GM12878 (cell line): ENCODE measurements at regions not wholly inside any gene's neighbourhood (a gene's known extent, or its start where the extent isn't known, plus 50 kb on each side); places are given as distances from the start of the nearest gene placed in this dataset.

ENCODE experiments used
- ATAC-seq: fragments of 200-7000 bp; cut with Tn5 transposase; 3 replicates; pipeline ENCODE4 v1.9.1; 2020; ENCODE audit warnings: mild to moderate bottlenecking, moderate library complexity
- BruUV-seq: library from RNA; stranded (reverse); fragments of 400-500 nt; replicated peaks from 2 replicates; lab custom pipeline; 2021; lab: Mats Ljungman, UMichigan
- CTCF ChIA-PET: fragments of 300-600 bp; sonication (Branson Sonifier 250); formaldehyde crosslinking; extraction: SDS; loops from one replicate; lab custom pipeline; 2021; ENCODE audit warnings: inconsistent platforms; lab: Yijun Ruan, JAX
- POLR2A ChIA-PET: fragments of 350-600 bp; formaldehyde crosslinking; extraction: SDS; loops from one replicate; lab custom pipeline; 2021; ENCODE audit warnings: inconsistent platforms; lab: Charles Lee
- RAD21 ChIA-PET: fragments of 300-600 bp; sonication (Branson Sonifier 250); formaldehyde crosslinking; loops from one replicate; lab custom pipeline; 2023; ENCODE audit warnings: antibody characterized with exemption; ENCODE audit not compliant: unreplicated experiment; lab: Charles Lee
- SMC1A ChIA-PET: fragments of 300-600 bp; sonication (Branson Sonifier 250); formaldehyde crosslinking; loops from one replicate; lab custom pipeline; 2023; ENCODE audit not compliant: unreplicated experiment, uncharacterized antibody; lab: Charles Lee
- DNase-seq: peaks from one replicate; pipeline ENCODE4 v3.0.0-alpha.2; 2011; ENCODE audit warnings: low read depth, low spot score
- FAIRE-seq: peaks from 3 replicates; lab custom pipeline; 2011; peaks lifted over from hg19 to GRCh38; lab: Jason Lieb, UNC
- H2AFZ ChIP-seq: 2 replicates; pipeline ENCODE4 v1.6.0; 2011; ENCODE audit warnings: low read depth, low read length, control low read depth; ENCODE audit not compliant: control insufficient read depth
- H3K27ac ChIP-seq: 2 replicates; pipeline ENCODE4 v1.5.1; 2011; ENCODE audit warnings: control low read depth; ENCODE audit not compliant: control insufficient read depth, insufficient read depth
- H3K27me3 ChIP-seq, 2 experiments: replicated peaks in 1 of 2; 2 replicates each; pipeline versions ENCODE4 v1.6.0 to v1.6.1; 2011; ENCODE audit warnings: low read length in 1 of 2; ENCODE audit not compliant: control insufficient read depth in 2 of 2, insufficient read depth in 2 of 2
- H3K36me3 ChIP-seq, 2 experiments: 2 replicates each; pipeline ENCODE4 v1.5.1; 2011; ENCODE audit warnings: low read length in 1 of 2; ENCODE audit not compliant: control insufficient read depth in 2 of 2, insufficient read depth in 2 of 2
- H3K4me1 ChIP-seq: 2 replicates; pipeline ENCODE4 v1.6.1; 2011; ENCODE audit warnings: mild to moderate bottlenecking, low read length, moderate library complexity, mixed read lengths; ENCODE audit not compliant: control insufficient read depth, insufficient read depth
- H3K4me2 ChIP-seq: 2 replicates; pipeline ENCODE4 v1.6.0; 2011; ENCODE audit warnings: control low read depth; ENCODE audit not compliant: control insufficient read depth, insufficient read depth
- H3K4me3 ChIP-seq: fragments of 200-600 bp; sonication (generic); 2 replicates; pipeline ENCODE4 v1.5.1; 2016
- H3K79me2 ChIP-seq: 2 replicates; pipeline ENCODE4 v1.6.0; 2011; ENCODE audit warnings: low read length; ENCODE audit not compliant: control insufficient read depth, insufficient read depth
- H3K9ac ChIP-seq: 2 replicates; pipeline ENCODE4 v1.8.0; 2011; ENCODE audit warnings: low read length, control low read depth, mixed read lengths; ENCODE audit not compliant: control insufficient read depth, insufficient read depth
- H3K9me3 ChIP-seq: replicated peaks from 3 replicates; pipeline ENCODE4 v1.5.1; 2011; ENCODE audit warnings: mild to moderate bottlenecking, low read length; ENCODE audit not compliant: control insufficient read depth, insufficient read depth
- H4K20me1 ChIP-seq: 2 replicates; pipeline ENCODE4 v1.6.0; 2011; ENCODE audit not compliant: control insufficient read depth, insufficient read depth
- BHLHE40 ChIP-seq, 2 experiments: fragments of 450-650 bp in 1 of 2; IDR thresholded peaks; 2 replicates each; pipeline ENCODE4 v1.6.1; 2011 to 2017; ENCODE audit warnings: low read depth in 2 of 2, borderline replicate concordance in 1 of 2, improper control_type of control experiment in 1 of 2, low read length in 1 of 2, mild to moderate bottlenecking in 1 of 2
- BRCA1 ChIP-seq: IDR thresholded peaks from 2 replicates; pipeline ENCODE4 v1.6.1; 2011; ENCODE audit warnings: low read depth, low read length, improper control_type of control experiment
- CBX3 ChIP-seq: fragments of 200-600 bp; sonication (generic); IDR thresholded peaks from 2 replicates; pipeline ENCODE4 v1.6.1; 2016; ENCODE audit warnings: low read depth, borderline replicate concordance
- FOXM1 ChIP-seq: IDR thresholded peaks from 2 replicates; pipeline ENCODE4 v1.6.1; 2012; ENCODE audit warnings: low read depth, mild to moderate bottlenecking, inconsistent platforms, low read length, moderate library complexity
- IKZF1 ChIP-seq: fragments of 450-650 bp; conservative IDR thresholded peaks from 2 replicates; pipeline ENCODE4 v1.6.1; 2017; ENCODE audit warnings: antibody characterized with exemption, mild to moderate bottlenecking
- KAT2A ChIP-seq: conservative IDR thresholded peaks from 2 replicates; pipeline ENCODE4 v1.6.1; 2011; ENCODE audit warnings: low read depth, low read length; ENCODE audit not compliant: control insufficient read depth
- MEF2A ChIP-seq: IDR thresholded peaks from 2 replicates; pipeline ENCODE4 v1.6.1; 2011; ENCODE audit warnings: low read depth, mild to moderate bottlenecking, low read length, moderate library complexity; ENCODE audit not compliant: insufficient read depth
- MYC ChIP-seq: IDR thresholded peaks from 2 replicates; pipeline ENCODE4 v1.6.1; 2011; ENCODE audit warnings: mild to moderate bottlenecking, low read length, moderate library complexity, inconsistent platforms; ENCODE audit not compliant: insufficient read depth, insufficient replicate concordance, insufficient read length, severe bottlenecking
- NKRF ChIP-seq: fragments of 450-650 bp; conservative IDR thresholded peaks from 2 replicates; pipeline ENCODE4 v1.6.1; 2017; ENCODE audit warnings: mild to moderate bottlenecking, moderate library complexity
- POLR2A ChIP-seq: IDR thresholded peaks from 2 replicates; pipeline ENCODE4 v1.6.1; 2011; ENCODE audit warnings: low read depth, mild to moderate bottlenecking, low read length
- SUZ12 ChIP-seq: fragments of 200-600 bp; sonication (generic); IDR thresholded peaks from one replicate; pipeline ENCODE4 v1.6.1; 2018; ENCODE audit warnings: antibody characterized with exemption, mild to moderate bottlenecking; ENCODE audit not compliant: unreplicated experiment
- TCF12 ChIP-seq: IDR thresholded peaks from 2 replicates; pipeline ENCODE4 v1.6.1; 2011; ENCODE audit warnings: low read depth, mild to moderate bottlenecking, low read length
- ZNF207 ChIP-seq: fragments of 450-650 bp; IDR thresholded peaks from 2 replicates; pipeline ENCODE4 v1.6.1; 2014; ENCODE audit warnings: antibody characterized with exemption, mild to moderate bottlenecking, borderline replicate concordance
- ZNF274 ChIP-seq: IDR thresholded peaks from one replicate; pipeline ENCODE4 v1.8.0; 2011; ENCODE audit not compliant: insufficient read length, insufficient read depth
- WGBS: methylation state at CpG from one replicate; pipeline ENCODE4 v1.1.6; 2016; ENCODE audit warnings: low lambda C conversion rate; ENCODE audit not compliant: insufficient replicate concordance, insufficient coverage; ENCODE audit errors: missing lambda C conversion rate; 5-methylcytosine and 5-hydroxymethylcytosine counted together
- in situ Hi-C: fragments of 300-500 bp; cut with MboI; formaldehyde crosslinking; loops from 9 replicates; pipeline ENCODE4 v1.14.3; 2018; ENCODE audit warnings: mixed read lengths
- intact Hi-C: fragments of 100-400 bp; cut with micrococcal nuclease; formaldehyde crosslinking; loops from one replicate; pipeline ENCODE4 v1.14.2; 2022; ENCODE audit not compliant: unreplicated experiment

GRCh38 chr2:185663811-185664210 lies 74.8 kb upstream of the FSIP2 start:
- no peak for FAIRE-seq
- WGBS, result 53% methylated on average over 1 of the region's 1 CpG

More at GRCh38 chr2:185663811-185664210, 74.8 kb upstream of the FSIP2 start:
- Histone ChIP-seq H3K4me2 (no peak overlapping the region), H3K27me3 (no peaks in the 10 kb centered on the region), H3K27ac (no peak overlapping the region), H3K4me3 (no peak overlapping the region), H3K4me1 (no peaks in the 10 kb centered on the region), H4K20me1 (no peaks in the 10 kb centered on the region), H3K79me2 (no peaks in the 10 kb centered on the region), H3K9me3 (no peaks in the 10 kb centered on the region), H2AFZ (no peak overlapping the region), H3K9ac (no peak overlapping the region), H3K36me3 (no peaks in the 10 kb centered on the region)
- intact Hi-C loops (no loop called here), in situ Hi-C loops (no loop called here)
- DNase-seq (no peak), ATAC-seq (no peak)
- ChIA-PET POLR2A (no interaction called here), SMC1A (no interaction called here), RAD21 (no interaction called here), CTCF (no interaction called here)
- no TSS peak for BruUV-seq
- no peak for TF ChIP-seq NKRF
- no peak for TF ChIP-seq KAT2A
- TF ChIP-seq BHLHE40 (IDR thresholded peaks at IDR 0.05; ENCODE audit: borderline replicate concordance in 1 of 2, low read depth in 2 of 2, low read length in 1 of 2), result no peak
- TF ChIP-seq ZNF274, result no peak
- no peak for TF ChIP-seq IKZF1
- TF ChIP-seq CBX3, result no peak
- no peak for TF ChIP-seq POLR2A
- TF ChIP-seq MYC, result no peak
- no peak for TF ChIP-seq FOXM1
- TF ChIP-seq ZNF207, result no peak
- no peak for TF ChIP-seq BRCA1
- no peak for TF ChIP-seq TCF12
- no peak for TF ChIP-seq MEF2A
- no peak for TF ChIP-seq SUZ12
